GM23248 (cell line): ENCODE measurements at regions not wholly inside any gene's neighbourhood (a gene's known extent, or its start where the extent isn't known, plus 50 kb on each side); places are given as distances from the start of the nearest gene placed in this dataset.

Experiments
- DNase-seq: peaks from one replicate; pipeline ENCODE4 v3.0.0-alpha.2; 2015
- H2AFZ ChIP-seq: fragments of 200-600 bp; sonication (generic); 2 replicates; pipeline ENCODE4 v1.6.1; 2016; ENCODE audit warnings: antibody characterized with exemption
- H3F3A ChIP-seq: fragments of 200-600 bp; sonication (generic); 2 replicates; pipeline ENCODE4 v1.6.1; 2016; ENCODE audit warnings: mild to moderate bottlenecking, antibody characterized with exemption, mixed run types; ENCODE audit not compliant: insufficient read depth
- H3K27ac ChIP-seq: fragments of 200-600 bp; sonication (generic); 2 replicates; pipeline ENCODE4 v1.5.1; 2016; ENCODE audit warnings: mild to moderate bottlenecking
- H3K27me3 ChIP-seq: fragments of 200-600 bp; sonication (generic); replicated peaks from 2 replicates; pipeline ENCODE4 v1.6.1; 2016; ENCODE audit warnings: mild to moderate bottlenecking; ENCODE audit not compliant: insufficient read depth
- H3K36me3 ChIP-seq: fragments of 200-600 bp; sonication (generic); 2 replicates; pipeline ENCODE4 v1.6.1; 2016; ENCODE audit warnings: low read depth, mild to moderate bottlenecking
- H3K4me1 ChIP-seq: fragments of 200-600 bp; sonication (generic); 2 replicates; pipeline ENCODE4 v1.6.1; 2016; ENCODE audit warnings: mild to moderate bottlenecking; ENCODE audit not compliant: insufficient read depth
- H3K4me2 ChIP-seq: fragments of 200-600 bp; sonication (generic); one replicate; pipeline ENCODE4 v1.6.1; 2016; ENCODE audit warnings: mild to moderate bottlenecking; ENCODE audit not compliant: unreplicated experiment
- H3K4me3 ChIP-seq: fragments of 200-600 bp; sonication (generic); 2 replicates; pipeline ENCODE4 v1.5.1; 2016; ENCODE audit warnings: mild to moderate bottlenecking
- H3K79me2 ChIP-seq: fragments of 200-600 bp; sonication (generic); 2 replicates; pipeline ENCODE4 v1.6.1; 2016; ENCODE audit warnings: mild to moderate bottlenecking; ENCODE audit not compliant: insufficient read depth
- H3K9ac ChIP-seq: fragments of 200-600 bp; sonication (generic); 2 replicates; pipeline ENCODE4 v1.6.1; 2016; ENCODE audit warnings: mild to moderate bottlenecking
- H3K9me2 ChIP-seq: fragments of 200-600 bp; sonication (generic); 2 replicates; pipeline ENCODE4 v1.6.1; 2016; ENCODE audit warnings: mixed run types, mild to moderate bottlenecking, moderate library complexity; ENCODE audit not compliant: insufficient read depth
- H3K9me3 ChIP-seq: fragments of 200-600 bp; sonication (generic); one replicate; pipeline ENCODE4 v1.6.1; 2017; ENCODE audit warnings: low read depth
- H4K20me1 ChIP-seq: fragments of 200-600 bp; sonication (generic); 2 replicates; pipeline ENCODE4 v1.6.0; 2016; ENCODE audit not compliant: insufficient read depth
- EZH2 ChIP-seq: fragments of 200-600 bp; sonication (generic); IDR thresholded peaks from 2 replicates; pipeline ENCODE4 v1.6.1; 2018; ENCODE audit warnings: antibody characterized with exemption, mild to moderate bottlenecking; ENCODE audit not compliant: insufficient read depth, poor library complexity, severe bottlenecking
- EZH2phosphoT487 ChIP-seq: fragments of 200-600 bp; sonication (generic); IDR thresholded peaks from 2 replicates; pipeline ENCODE4 v1.6.1; 2018; ENCODE audit warnings: antibody characterized with exemption, moderate library complexity, mild to moderate bottlenecking, low read depth; ENCODE audit not compliant: insufficient read depth
- WGBS, 2 experiments: methylation state at CpG; one replicate each; pipeline ENCODE4 v1.1.6; 2015 to 2017; ENCODE audit warnings: low lambda C conversion rate in 2 of 2, low coverage in 1 of 2; ENCODE audit errors: missing lambda C conversion rate in 2 of 2; 5-methylcytosine and 5-hydroxymethylcytosine counted together
- in situ Hi-C: fragments of 300-500 bp; cut with MboI; formaldehyde crosslinking; loops from 2 replicates; pipeline ENCODE4 v1.15.0; 2020

GRCh38 chr5:125583321-125584139 is 837.1 kb upstream of the ZNF608 start:
- H3K79me2 ChIP-seq: no peaks in the 10 kb centered on the region
- peaks cover 13% of the 10 kb centered on the region; the same call in 1 of the 2 replicates for H3K4me1 ChIP-seq
- no peaks in the 10 kb centered on the region for H3K36me3 ChIP-seq
- no peak overlapping the region for H3K27ac ChIP-seq
- H4K20me1 ChIP-seq: no peaks in the 10 kb centered on the region
- H3K9me3 ChIP-seq: no peaks in the 10 kb centered on the region
- H3K4me2 ChIP-seq: no peak overlapping the region
- H3F3A ChIP-seq: no peaks in the 10 kb centered on the region
- in situ Hi-C loops: no loop called here
- no peak overlapping the region for H2AFZ ChIP-seq
- no peak overlapping the region for H3K9ac ChIP-seq
- TF ChIP-seq EZH2phosphoT487 (no peak), EZH2 (no peak)
- H3K27me3 ChIP-seq: peaks cover 6% of the 10 kb centered on the region; the same call in 1 of the 2 replicates
- no peak overlapping the region for H3K4me3 ChIP-seq
- WGBS, 2 experiments: 16 to 17% methylated on average over 11 of the region's 11 CpGs
- DNase-seq: no peak
- no peaks in the 10 kb centered on the region for H3K9me2 ChIP-seq

DNA sequence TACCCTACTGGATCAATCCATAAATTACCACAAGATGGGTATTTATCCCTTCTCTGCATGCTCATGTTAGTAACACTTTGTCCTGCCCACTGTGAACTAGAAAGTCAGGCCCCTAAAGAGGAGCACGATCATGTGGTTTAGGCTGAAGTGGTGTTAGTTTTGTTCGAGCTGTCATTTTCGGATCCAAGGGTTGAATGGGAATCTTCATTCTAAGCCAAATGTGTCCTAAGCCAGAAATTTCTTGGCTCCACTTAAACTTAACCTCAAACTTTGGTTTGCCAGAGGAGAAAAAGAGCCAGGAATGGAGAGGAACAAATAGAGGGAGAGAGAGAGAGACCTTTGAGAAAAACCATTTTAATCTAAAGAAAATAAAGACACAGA is 837.7 kb upstream of the ZNF608 start:
- H3K27me3 ChIP-seq: peaks cover 6% of the 10 kb centered on the region; the same call in 1 of the 2 replicates
- peaks cover 13% of the 10 kb centered on the region; the same call in 1 of the 2 replicates for H3K4me1 ChIP-seq
- in situ Hi-C loops: no loop called here
- no peaks in the 10 kb centered on the region for H4K20me1 ChIP-seq
- no peaks in the 10 kb centered on the region for H3K9me3 ChIP-seq
- no peaks in the 10 kb centered on the region for H3F3A ChIP-seq
- H2AFZ ChIP-seq: no peak overlapping the region
- WGBS, 2 experiments: 32 to 33% methylated on average over 3 of the region's 3 CpGs
- H3K4me2 ChIP-seq: no peak overlapping the region
- H3K9ac ChIP-seq: no peak overlapping the region
- H3K27ac ChIP-seq: no peak overlapping the region
- DNase-seq: no peak
- no peaks in the 10 kb centered on the region for H3K36me3 ChIP-seq
- no peak overlapping the region for H3K4me3 ChIP-seq
- H3K9me2 ChIP-seq: no peaks in the 10 kb centered on the region
- no peaks in the 10 kb centered on the region for H3K79me2 ChIP-seq
- TF ChIP-seq EZH2phosphoT487 (no peak), EZH2 (no peak)

GRCh38 chr5:125587631-125588030 is 835.6 kb upstream of the GRAMD2B start:
- 95 to 97% methylated on average over 1 of the region's 1 CpG for WGBS, 2 experiments
- Histone ChIP-seq H3K79me2 (no peaks in the 10 kb centered on the region), H3K9ac (no peak overlapping the region), H3K4me3 (no peak overlapping the region), H4K20me1 (no peaks in the 10 kb centered on the region), H3K9me3 (no peaks in the 10 kb centered on the region), H3K4me1 (peaks cover 7% of the 10 kb centered on the region; the same call in 1 of the 2 replicates), H3K9me2 (no peaks in the 10 kb centered on the region), H2AFZ (no peak overlapping the region), H3F3A (no peaks in the 10 kb centered on the region), H3K4me2 (no peak overlapping the region), H3K27ac (no peak overlapping the region), H3K36me3 (no peaks in the 10 kb centered on the region), H3K27me3 (peaks cover 6% of the 10 kb centered on the region; the same call in 1 of the 2 replicates)
- no peak for DNase-seq
- TF ChIP-seq EZH2 (no peak), EZH2phosphoT487 (no peak)
- in situ Hi-C loops: no loop called here

DNA sequence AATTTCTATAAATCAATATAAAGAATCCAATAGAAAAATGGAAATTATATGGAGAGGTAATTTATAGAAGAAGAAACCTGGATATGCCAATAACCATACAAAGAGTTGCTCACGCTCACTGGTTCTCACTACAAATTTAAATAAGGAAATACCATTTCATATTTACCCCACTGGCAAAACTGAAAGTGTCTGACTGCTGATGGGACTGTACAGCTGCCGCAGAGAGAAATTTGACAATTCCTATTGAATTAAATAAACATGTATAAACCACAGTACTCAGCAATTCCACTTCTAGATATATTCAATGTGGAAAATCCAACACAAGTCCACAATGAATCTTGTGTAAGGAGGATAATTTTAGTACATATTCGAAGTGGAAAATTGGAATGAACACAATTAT is 830.4 kb upstream of the GRAMD2B start:
- Histone ChIP-seq H3K27ac (no peak overlapping the region), H4K20me1 (no peaks in the 10 kb centered on the region), H3K4me3 (no peak overlapping the region), H3K9me3 (no peaks in the 10 kb centered on the region), H3K36me3 (no peaks in the 10 kb centered on the region), H3K79me2 (no peaks in the 10 kb centered on the region), H3F3A (peaks cover 12% of the 10 kb centered on the region), H3K9me2 (no peaks in the 10 kb centered on the region), H3K9ac (no peak overlapping the region), H2AFZ (no peak overlapping the region), H3K4me1 (peaks cover 11% of the 10 kb centered on the region), H3K4me2 (no peak overlapping the region), H3K27me3 (no peaks in the 10 kb centered on the region)
- no peak for DNase-seq
- WGBS, 2 experiments: 30 to 38% methylated on average over 3 of the region's 3 CpGs
- no peak for TF ChIP-seq EZH2phosphoT487
- TF ChIP-seq EZH2: no peak
- in situ Hi-C loops: no loop called here
